ENCODE measurements at regions not wholly inside any gene's neighbourhood (a gene's known extent, or its start where the extent isn't known, plus 50 kb on each side); places are given as distances from the start of the nearest gene placed in this dataset.

DNA sequence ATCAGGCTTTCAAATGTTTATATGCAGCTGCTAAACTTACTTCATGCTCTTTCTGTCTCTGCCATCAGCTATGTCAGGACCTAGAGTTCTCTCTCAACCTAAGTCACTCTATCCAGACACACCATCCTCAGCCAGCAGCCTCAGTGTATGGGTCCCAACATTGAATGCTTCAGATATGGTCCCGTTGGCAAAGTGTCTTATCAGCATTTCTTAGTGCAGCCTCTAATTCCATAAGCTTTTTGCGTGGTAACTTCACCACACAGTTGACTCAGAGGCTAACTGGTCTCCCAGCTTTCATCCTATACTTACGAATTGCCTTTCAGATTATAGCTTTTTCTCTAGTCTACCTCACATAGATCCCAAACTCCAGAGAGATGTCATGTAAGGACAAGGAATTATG, 402.9 kb upstream of the EEF2KMT start:
- TF ChIP-seq CTCF (IDR thresholded peaks at IDR 0.05) (no peak), POLR2A (IDR thresholded peaks at IDR 0.05) (no peak)
